IMR-90 (cell line): ENCODE measurements at regions not wholly inside any gene's neighbourhood (a gene's known extent, or its start where the extent isn't known, plus 50 kb on each side); places are given as distances from the start of the nearest gene placed in this dataset.

Source experiments
- ATAC-seq: fragments of 200-7000 bp; cut with Tn5 transposase; 2 replicates; pipeline ENCODE4 v1.9.1; 2020; ENCODE audit warnings: low read depth, mild to moderate bottlenecking, moderate library complexity
- BruUV-seq: library from RNA; stranded (reverse); fragments of 400-500 nt; replicated peaks from 2 replicates; lab custom pipeline; 2021; lab: Mats Ljungman, UMichigan
- CTCF ChIA-PET: fragments of 300-600 bp; formaldehyde crosslinking; extraction: SDS; loops from one replicate; lab custom pipeline; 2021; ENCODE audit warnings: antibody characterized with exemption; lab: Yijun Ruan, JAX
- POLR2A ChIA-PET: fragments of 300-600 bp; sonication (Branson Sonifier 250); formaldehyde crosslinking; loops from one replicate; lab custom pipeline; 2022; ENCODE audit warnings: antibody characterized with exemption; ENCODE audit not compliant: unreplicated experiment; lab: Charles Lee
- DNase-seq: peaks from one replicate; pipeline ENCODE4 v3.0.0; 2013
- H2AFZ ChIP-seq: replicated peaks from 2 replicates; pipeline ENCODE3; 2013; ENCODE audit warnings: low read length, mild to moderate bottlenecking; ENCODE audit not compliant: poor library complexity
- H2AK5ac ChIP-seq: 2 replicates; pipeline ENCODE4 v1.6.1; 2013; ENCODE audit warnings: low read depth, low read length, inconsistent platforms
- H2AK9ac ChIP-seq: replicated peaks from 2 replicates; pipeline ENCODE3; 2013; ENCODE audit warnings: mild to moderate bottlenecking, low read depth, low read length, moderate library complexity; ENCODE audit not compliant: poor library complexity
- H2BK120ac ChIP-seq: 2 replicates; pipeline ENCODE4 v1.6.1; 2013; ENCODE audit warnings: low read depth, low read length, inconsistent platforms
- H2BK15ac ChIP-seq: 3 replicates; pipeline ENCODE4 v1.6.1; 2013; ENCODE audit warnings: low read depth, low read length, inconsistent platforms
- H2BK20ac ChIP-seq: 2 replicates; pipeline ENCODE4 v1.6.1; 2013; ENCODE audit warnings: low read depth, mild to moderate bottlenecking, inconsistent platforms, low read length, moderate library complexity
- H2BK5ac ChIP-seq: 2 replicates; pipeline ENCODE4 v1.6.1; 2013; ENCODE audit warnings: mild to moderate bottlenecking, low read depth, low read length, inconsistent platforms; ENCODE audit not compliant: poor library complexity, severe bottlenecking
- H3K14ac ChIP-seq: replicated peaks from 2 replicates; pipeline ENCODE4 v1.6.1; 2013; ENCODE audit warnings: low read depth, low read length, inconsistent platforms
- H3K18ac ChIP-seq: 2 replicates; pipeline ENCODE4 v1.6.1; 2013; ENCODE audit warnings: low read depth, low read length, control low read depth
- H3K23ac ChIP-seq: 2 replicates; pipeline ENCODE4 v1.6.1; 2013; ENCODE audit warnings: low read depth, low read length, inconsistent platforms
- H3K27ac ChIP-seq: 2 replicates; pipeline ENCODE4 v1.5.1; 2013; ENCODE audit warnings: mild to moderate bottlenecking, control low read depth, low read length; ENCODE audit not compliant: insufficient read depth
- H3K27me3 ChIP-seq: 2 replicates; pipeline ENCODE4 v1.6.1; 2013; ENCODE audit warnings: low read length; ENCODE audit not compliant: control insufficient read depth, insufficient read depth
- H3K36me3 ChIP-seq: 2 replicates; pipeline ENCODE4 v1.6.1; 2013; ENCODE audit warnings: low read length, mixed read lengths; ENCODE audit not compliant: control insufficient read depth, insufficient read depth
- H3K4ac ChIP-seq: 2 replicates; pipeline ENCODE4 v1.6.1; 2013; ENCODE audit warnings: low read depth, low read length, inconsistent platforms
- H3K4me1 ChIP-seq: 2 replicates; pipeline ENCODE4 v1.6.1; 2013; ENCODE audit warnings: low read length, mixed read lengths; ENCODE audit not compliant: control insufficient read depth, insufficient read depth
- H3K4me2 ChIP-seq: 2 replicates; pipeline ENCODE4 v1.6.1; 2013; ENCODE audit warnings: low read depth, mild to moderate bottlenecking, control low read depth, low read length, moderate library complexity
- H3K4me3 ChIP-seq: 2 replicates; pipeline ENCODE4 v1.5.1; 2013; ENCODE audit warnings: low read depth, mild to moderate bottlenecking, control low read depth, low read length, moderate library complexity; ENCODE audit not compliant: insufficient read depth
- H3K56ac ChIP-seq: 2 replicates; pipeline ENCODE4 v1.6.1; 2013; ENCODE audit warnings: low read length, inconsistent platforms; ENCODE audit not compliant: insufficient read depth; ENCODE audit errors: extremely low read depth
- H3K79me1 ChIP-seq, 2 experiments: 2 replicates each; pipeline ENCODE4 v1.6.1; 2013; ENCODE audit warnings: low read length in 2 of 2, inconsistent platforms in 1 of 2, low read depth in 1 of 2
- H3K9ac ChIP-seq: 2 replicates; pipeline ENCODE4 v1.6.1; 2013; ENCODE audit warnings: low read depth, low read length, control low read depth
- H3K9me1 ChIP-seq: 2 replicates; pipeline ENCODE4 v1.6.1; 2013; ENCODE audit warnings: low read length, inconsistent platforms; ENCODE audit not compliant: insufficient read depth
- H3K9me3 ChIP-seq: 2 replicates; pipeline ENCODE4 v1.6.1; 2013; ENCODE audit warnings: low read length; ENCODE audit not compliant: control insufficient read depth, insufficient read depth
- H4K20me1 ChIP-seq: 2 replicates; pipeline ENCODE4 v1.6.1; 2013; ENCODE audit warnings: low read length, inconsistent platforms; ENCODE audit not compliant: insufficient read depth
- H4K5ac ChIP-seq: 2 replicates; pipeline ENCODE4 v1.6.1; 2013; ENCODE audit warnings: mild to moderate bottlenecking, low read depth, low read length, control low read depth
- H4K8ac ChIP-seq, 2 experiments: 2 replicates each; pipeline ENCODE4 v1.6.1; 2013; ENCODE audit warnings: low read depth in 2 of 2, low read length in 2 of 2, control low read depth in 1 of 2, inconsistent platforms in 1 of 2
- H4K91ac ChIP-seq: 2 replicates; pipeline ENCODE4 v1.6.1; 2013; ENCODE audit warnings: low read depth, low read length, inconsistent platforms; ENCODE audit not compliant: insufficient read depth
- BHLHE40 ChIP-seq: fragments of 150-350 bp; IDR thresholded peaks from 2 replicates; pipeline ENCODE4 v1.6.1; 2016; ENCODE audit warnings: mild to moderate bottlenecking, low read depth, low read length
- CEBPB ChIP-seq: IDR thresholded peaks from 2 replicates; pipeline ENCODE4 v1.6.1; 2012; ENCODE audit warnings: low read depth, low read length, improper control_type of control experiment
- CHD1 ChIP-seq: IDR thresholded peaks from 2 replicates; pipeline ENCODE4 v1.6.1; 2012; ENCODE audit warnings: low read depth, low read length, improper control_type of control experiment
- CTCF ChIP-seq: conservative IDR thresholded peaks from 2 replicates; pipeline ENCODE4 v1.5.1; 2012; ENCODE audit warnings: mild to moderate bottlenecking, low read depth, low read length, improper control_type of control experiment
- ELK1 ChIP-seq: fragments of 150-350 bp; IDR thresholded peaks from 2 replicates; pipeline ENCODE4 v1.6.1; 2016; ENCODE audit warnings: low read depth, mild to moderate bottlenecking, low read length, moderate library complexity, borderline replicate concordance
- FOS ChIP-seq: fragments of 150-350 bp; IDR thresholded peaks from 2 replicates; pipeline ENCODE4 v1.6.1; 2016; ENCODE audit warnings: low read depth, low read length
- MAFK ChIP-seq: IDR thresholded peaks from 2 replicates; pipeline ENCODE4 v1.6.1; 2012; ENCODE audit warnings: low read depth, low read length, improper control_type of control experiment
- MAZ ChIP-seq: IDR thresholded peaks from 2 replicates; pipeline ENCODE4 v1.6.1; 2012; ENCODE audit warnings: low read depth, mild to moderate bottlenecking, low read length, improper control_type of control experiment, moderate library complexity, borderline replicate concordance
- MXI1 ChIP-seq: IDR thresholded peaks from 2 replicates; pipeline ENCODE4 v1.6.1; 2012; ENCODE audit warnings: low read depth, mild to moderate bottlenecking, low read length, moderate library complexity, borderline replicate concordance
- NFE2L2 ChIP-seq: fragments of 150-350 bp; IDR thresholded peaks from 2 replicates; pipeline ENCODE4 v1.6.1; 2016; ENCODE audit warnings: low read depth, mild to moderate bottlenecking, low read length
- POLR2A ChIP-seq: IDR thresholded peaks from 2 replicates; pipeline ENCODE4 v1.6.1; 2012; ENCODE audit warnings: mild to moderate bottlenecking, low read depth, low read length
- RAD21 ChIP-seq: IDR thresholded peaks from 2 replicates; pipeline ENCODE4 v1.6.1; 2012; ENCODE audit warnings: low read length, improper control_type of control experiment
- RCOR1 ChIP-seq: IDR thresholded peaks from 2 replicates; pipeline ENCODE4 v1.6.1; 2012; ENCODE audit warnings: mild to moderate bottlenecking, low read length, improper control_type of control experiment; ENCODE audit not compliant: insufficient replicate concordance
- RFX5 ChIP-seq: IDR thresholded peaks from 2 replicates; pipeline ENCODE4 v1.8.0; 2012; ENCODE audit warnings: low read depth, mild to moderate bottlenecking, low read length, moderate library complexity
- SMC3 ChIP-seq: fragments of 150-350 bp; IDR thresholded peaks from 2 replicates; pipeline ENCODE4 v1.6.1; 2016; ENCODE audit warnings: low read depth, mild to moderate bottlenecking, antibody characterized with exemption, low read length, moderate library complexity
- WGBS, 2 experiments: methylation state at CpG; one replicate each; pipeline versions ENCODE4 v1.1.5 to v1.1.7; 2013; ENCODE audit warnings: missing lambda C conversion rate in 2 of 2; ENCODE audit not compliant: insufficient read length in 1 of 2; ENCODE audit errors: extremely low coverage in 2 of 2; 5-methylcytosine and 5-hydroxymethylcytosine counted together
- dilution Hi-C: fragments of 300-500 bp; cut with HindIII; formaldehyde crosslinking; loops from one replicate; pipeline ENCODE4 v1.14.3; 2018; ENCODE audit warnings: low sequenced_read_pairs; ENCODE audit not compliant: unreplicated experiment
- in situ Hi-C: fragments of 300-500 bp; cut with MboI; formaldehyde crosslinking; loops from 3 replicates; pipeline ENCODE4 v1.14.3; 2019; ENCODE audit warnings: low sequenced_read_pairs, inconsistent platforms, mixed read lengths
- intact Hi-C: fragments of 100-400 bp; cut with micrococcal nuclease; formaldehyde crosslinking; loops from 2 replicates; pipeline ENCODE4 v1.10.0; 2022
- TF ChIP-seq, protein P1 (sequence below): fragments of 150-350 bp; IDR thresholded peaks from 2 replicates; pipeline ENCODE4 v1.6.1; 2017; ENCODE audit warnings: mild to moderate bottlenecking, antibody characterized with exemption, low read length, low read depth

- Histone ChIP-seq H3K23ac (no peak overlapping the region), H3K4me3 (no peak overlapping the region), H3K36me3 (no peaks in the 10 kb centered on the region), H3K27me3 (no peaks in the 10 kb centered on the region), H4K5ac (no peak overlapping the region), H2AK9ac (no peak overlapping the region), H3K14ac (no peak overlapping the region), H2AK5ac (no peak overlapping the region), H3K27ac (no peak overlapping the region), H2BK15ac (no peak overlapping the region), H4K91ac (no peak overlapping the region), H2BK20ac (no peak overlapping the region), H3K18ac (no peak overlapping the region), H3K9ac (no peak overlapping the region), H2AFZ (no peak overlapping the region), H4K8ac (no peak overlapping the region), H2BK120ac (no peak overlapping the region), H3K9me3 (no peaks in the 10 kb centered on the region), H3K9me1 (no peaks in the 10 kb centered on the region), H2BK5ac (no peak overlapping the region), H3K4me2 (no peak overlapping the region), H3K56ac (no peak overlapping the region), H3K4me1 (no peaks in the 10 kb centered on the region), H3K4ac (no peak overlapping the region), H3K79me1 (no peaks in the 10 kb centered on the region), H4K20me1 (no peaks in the 10 kb centered on the region)
- no CpG with 5 or more reads among the region's 2 CpGs for WGBS, 2 experiments
- ChIA-PET POLR2A (no interaction called here), CTCF (no interaction called here)
- no TSS peak for BruUV-seq
- dilution Hi-C loops (no loop called here), in situ Hi-C loops (no loop called here), intact Hi-C loops (no loop called here)
- TF ChIP-seq NFE2L2 (no peak), ELK1 (no peak), RFX5 (no peak), RAD21 (no peak), CTCF (no peak), CEBPB (no peak), MAFK (no peak), RCOR1 (no peak), CHD1 (no peak), BHLHE40 (no peak), MXI1 (no peak), MAZ (no peak), FOS (no peak), SMC3 (no peak), POLR2A (no peak)
- TF ChIP-seq, protein P1, sequence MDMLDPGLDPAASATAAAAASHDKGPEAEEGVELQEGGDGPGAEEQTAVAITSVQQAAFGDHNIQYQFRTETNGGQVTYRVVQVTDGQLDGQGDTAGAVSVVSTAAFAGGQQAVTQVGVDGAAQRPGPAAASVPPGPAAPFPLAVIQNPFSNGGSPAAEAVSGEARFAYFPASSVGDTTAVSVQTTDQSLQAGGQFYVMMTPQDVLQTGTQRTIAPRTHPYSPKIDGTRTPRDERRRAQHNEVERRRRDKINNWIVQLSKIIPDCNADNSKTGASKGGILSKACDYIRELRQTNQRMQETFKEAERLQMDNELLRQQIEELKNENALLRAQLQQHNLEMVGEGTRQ, result no peak
- ATAC-seq, result no peak
- DNase-seq, result no peak
These were observed 167.6 kb upstream of the CXorf66 start for GRCh38 chrX:140132937-140133336.
